Parathyroid adenoma (tissue), 2 donors: ENCODE measurements at regions not wholly inside any gene's neighbourhood (a gene's known extent, or its start where the extent isn't known, plus 50 kb on each side); places are given as distances from the start of the nearest gene placed in this dataset.

ENCODE experiments used
- H2AFZ ChIP-seq: fragments of 300-600 bp; sonication (generic); one replicate; pipeline ENCODE4 v1.7.0; 2017; ENCODE audit warnings: antibody characterized with exemption, mild to moderate bottlenecking
- H3K27ac ChIP-seq: fragments of 300-600 bp; sonication (generic); one replicate; pipeline ENCODE4 v1.7.0; 2017
- H3K27me3 ChIP-seq: fragments of 300-600 bp; sonication (generic); one replicate; pipeline ENCODE4 v1.7.0; 2017; ENCODE audit warnings: low read length; ENCODE audit not compliant: control insufficient read depth, insufficient read depth
- H3K36me3 ChIP-seq: fragments of 300-600 bp; sonication (generic); one replicate; pipeline ENCODE4 v1.7.0; 2017; ENCODE audit warnings: low read length; ENCODE audit not compliant: control insufficient read depth, insufficient read depth
- H3K4me1 ChIP-seq: fragments of 300-600 bp; sonication (generic); one replicate; pipeline ENCODE4 v1.7.0; 2017; ENCODE audit warnings: control low read depth
- H3K4me2 ChIP-seq: fragments of 300-600 bp; sonication (generic); one replicate; pipeline ENCODE4 v1.7.0; 2017; ENCODE audit warnings: low read length
- H3K4me3 ChIP-seq: fragments of 300-600 bp; sonication (generic); one replicate; pipeline ENCODE4 v1.7.0; 2017; ENCODE audit warnings: low read depth, low read length
- H3K79me2 ChIP-seq: fragments of 300-600 bp; sonication (generic); one replicate; pipeline ENCODE4 v1.7.0; 2017; ENCODE audit warnings: control low read depth
- H3K9ac ChIP-seq: fragments of 300-600 bp; sonication (generic); one replicate; pipeline ENCODE4 v1.7.0; 2017; ENCODE audit warnings: mild to moderate bottlenecking
- H3K9me3 ChIP-seq: fragments of 300-600 bp; sonication (generic); one replicate; pipeline ENCODE4 v1.7.0; 2017; ENCODE audit warnings: low read length; ENCODE audit not compliant: control insufficient read depth
- CTCF ChIP-seq: fragments of 300-600 bp; sonication (generic); IDR thresholded peaks from one replicate; pipeline ENCODE4 v1.7.0; 2017; ENCODE audit warnings: antibody characterized with exemption, mild to moderate bottlenecking
- donor health status: primary hyperparathyroidism.

- H3K27ac ChIP-seq = peak overlapping the region; percentile 61
- H3K79me2 ChIP-seq = no peaks in the 10 kb centered on the region
- no peaks in the 10 kb centered on the region for H3K36me3 ChIP-seq
- H3K4me3 ChIP-seq = no peak overlapping the region
- H2AFZ ChIP-seq = no peak overlapping the region
- TF ChIP-seq CTCF = no peak
- no peaks in the 10 kb centered on the region for H3K9me3 ChIP-seq
- no peak overlapping the region for H3K9ac ChIP-seq
- H3K4me2 ChIP-seq = no peak overlapping the region
- no peaks in the 10 kb centered on the region for H3K27me3 ChIP-seq
- no peaks in the 10 kb centered on the region for H3K4me1 ChIP-seq
Observed at GRCh38 chr13:26996965-26997752, 174.5 kb downstream of the USP12 start.

GRCh38 chr13:26995159-26995558, 176.5 kb downstream of the USP12 start:
- Histone ChIP-seq H2AFZ (no peak overlapping the region), H3K4me2 (no peak overlapping the region), H3K36me3 (no peaks in the 10 kb centered on the region), H3K27me3 (no peaks in the 10 kb centered on the region), H3K4me3 (no peak overlapping the region), H3K27ac (no peak overlapping the region), H3K9me3 (no peaks in the 10 kb centered on the region), H3K9ac (no peak overlapping the region), H3K4me1 (no peaks in the 10 kb centered on the region), H3K79me2 (no peaks in the 10 kb centered on the region)
- TF ChIP-seq CTCF = no peak

GRCh38 chr13:26993780-26994179, 177.8 kb downstream of the USP12 start:
- no peak overlapping the region for H3K4me3 ChIP-seq
- H3K9me3 ChIP-seq = no peaks in the 10 kb centered on the region
- H2AFZ ChIP-seq = no peak overlapping the region
- H3K4me1 ChIP-seq = no peaks in the 10 kb centered on the region
- no peaks in the 10 kb centered on the region for H3K27me3 ChIP-seq
- H3K36me3 ChIP-seq = no peaks in the 10 kb centered on the region
- TF ChIP-seq CTCF = no peak
- H3K79me2 ChIP-seq = no peaks in the 10 kb centered on the region
- no peak overlapping the region for H3K27ac ChIP-seq
- H3K4me2 ChIP-seq = no peak overlapping the region
- H3K9ac ChIP-seq = no peak overlapping the region

- H3K27ac ChIP-seq = no peak overlapping the region
Observed at GRCh38 chr13:26992951-26993719, 178.5 kb downstream of the USP12 start.

More at GRCh38 chr13:26992951-26993719, 178.5 kb downstream of the USP12 start:
- H3K79me2 ChIP-seq = no peaks in the 10 kb centered on the region
- H3K36me3 ChIP-seq = no peaks in the 10 kb centered on the region
- H3K4me2 ChIP-seq = no peak overlapping the region
- no peak for TF ChIP-seq CTCF
- no peak overlapping the region for H3K4me3 ChIP-seq
- H3K27me3 ChIP-seq = no peaks in the 10 kb centered on the region
- H3K4me1 ChIP-seq = no peaks in the 10 kb centered on the region
- H3K9me3 ChIP-seq = no peaks in the 10 kb centered on the region
- no peak overlapping the region for H3K9ac ChIP-seq
- no peak overlapping the region for H2AFZ ChIP-seq
